H1 (cell line): ENCODE measurements at regions not wholly inside any gene's neighbourhood (a gene's known extent, or its start where the extent isn't known, plus 50 kb on each side); places are given as distances from the start of the nearest gene placed in this dataset.

Experiments
- ATF3 ChIP-seq: IDR thresholded peaks from 2 replicates; pipeline ENCODE4 v1.6.1; 2011; ENCODE audit warnings: low read depth, mild to moderate bottlenecking, low read length; ENCODE audit not compliant: insufficient read depth
- CREB1 ChIP-seq: IDR thresholded peaks from 2 replicates; pipeline ENCODE4 v1.6.1; 2012; ENCODE audit warnings: inconsistent platforms
- CTCF ChIP-seq, 3 experiments: IDR thresholded peaks; 1 replicate in 2 of 3; 2 replicates in 1 of 3; pipeline versions ENCODE4 v1.5.1 to v1.6.1; 2011; ENCODE audit warnings: low read length in 3 of 3, mild to moderate bottlenecking in 3 of 3, inconsistent platforms in 2 of 3, low read depth in 1 of 3, moderate library complexity in 1 of 3; ENCODE audit not compliant: insufficient read depth in 1 of 3; ENCODE audit errors: control extremely low read depth in 1 of 3
- EZH2 ChIP-seq: fragments of 200-600 bp; sonication (generic); IDR thresholded peaks from 2 replicates; pipeline ENCODE4 v1.7.1; 2012; ENCODE audit warnings: low read depth, mild to moderate bottlenecking, moderate library complexity, low read length, inconsistent platforms; ENCODE audit not compliant: severe bottlenecking
- PHF8 ChIP-seq: fragments of 200-600 bp; sonication (generic); conservative IDR thresholded peaks from 2 replicates; pipeline ENCODE4 v1.7.1; 2012; ENCODE audit warnings: low read depth, mild to moderate bottlenecking, inconsistent platforms, low read length, moderate library complexity
- RBBP5 ChIP-seq: IDR thresholded peaks from 2 replicates; pipeline ENCODE4 v1.7.1; 2012; ENCODE audit warnings: low read depth, mild to moderate bottlenecking, inconsistent platforms, low read length, moderate library complexity, borderline replicate concordance
- SAP30 ChIP-seq: fragments of 300-600 bp; sonication (generic); IDR thresholded peaks from 2 replicates; pipeline ENCODE4 v1.7.1; 2012; ENCODE audit warnings: low read length, moderate library complexity, mild to moderate bottlenecking, inconsistent platforms; ENCODE audit not compliant: insufficient read depth, insufficient replicate concordance
- TBP ChIP-seq: IDR thresholded peaks from 2 replicates; pipeline ENCODE4 v1.6.1; 2011; ENCODE audit warnings: low read depth, low read length, improper control_type of control experiment

- TF ChIP-seq TBP (no peak), EZH2 (no peak), RBBP5 (no peak), CREB1 (no peak), PHF8 (no peak), ATF3 (no peak), CTCF (IDR thresholded peaks at IDR 0.05; ENCODE audit: control extremely low read depth in 1 of 3, insufficient read depth in 1 of 3, low read depth in 1 of 3, low read length in 3 of 3) (no peak), SAP30 (no peak)
These were observed 369.6 kb upstream of the WWC1 start (continued) for GRCh38 chr5:167921796-167922195.
